Epithelial cell of esophagus (primary cell): ENCODE measurements at regions not wholly inside any gene's neighbourhood (a gene's known extent, or its start where the extent isn't known, plus 50 kb on each side); places are given as distances from the start of the nearest gene placed in this dataset.

Experiments
- DNase-seq: peaks from one replicate; pipeline ENCODE4 v3.0.0; 2010; ENCODE audit warnings: low read depth
- H3K4me3 ChIP-seq: 2 replicates; pipeline ENCODE4 v1.5.1; 2011; ENCODE audit warnings: mild to moderate bottlenecking, low read length, control low read depth
- CTCF ChIP-seq: IDR thresholded peaks from 2 replicates; pipeline ENCODE4 v1.5.1; 2011; ENCODE audit warnings: low read depth, mild to moderate bottlenecking, low read length, control low read depth, inconsistent platforms; ENCODE audit not compliant: insufficient read depth; ENCODE audit errors: missing control alignments

GRCh38 chr4:107129076-107129475 lies 93.0 kb upstream of the DKK2 start:
- TF ChIP-seq CTCF: no peak
- no peak for DNase-seq
- no peak overlapping the region for H3K4me3 ChIP-seq

- TF ChIP-seq CTCF: no peak
- no peak for DNase-seq
- no peak overlapping the region for H3K4me3 ChIP-seq
Observed at GRCh38 chr4:107128116-107128515, 92.0 kb upstream of the DKK2 start.

- no peak for DNase-seq
Observed at GRCh38 chr4:107125496-107125895, 89.4 kb upstream of the DKK2 start.

GRCh38 chr4:107122736-107123135 lies 86.6 kb upstream of the DKK2 start:
- no peak overlapping the region for H3K4me3 ChIP-seq
- DNase-seq: no peak
- TF ChIP-seq CTCF: no peak

More at GRCh38 chr4:107125496-107125895, 89.4 kb upstream of the DKK2 start:
- TF ChIP-seq CTCF: no peak
- no peak overlapping the region for H3K4me3 ChIP-seq

- no peak for DNase-seq
- no peak for TF ChIP-seq CTCF
- no peak overlapping the region for H3K4me3 ChIP-seq
Observed at GRCh38 chr4:107120661-107121060, 84.5 kb upstream of the DKK2 start.

GRCh38 chr4:107117726-107118125 lies 81.6 kb upstream of the DKK2 start:
- no peak for DNase-seq
- H3K4me3 ChIP-seq: no peak overlapping the region
- TF ChIP-seq CTCF: no peak

- DNase-seq: no peak
- no peak for TF ChIP-seq CTCF
- no peak overlapping the region for H3K4me3 ChIP-seq
Observed at GRCh38 chr4:107115185-107115847, 79.2 kb upstream of the DKK2 start.
